Uterus (tissue), 2 donors: ENCODE measurements at regions not wholly inside any gene's neighbourhood (a gene's known extent, or its start where the extent isn't known, plus 50 kb on each side); places are given as distances from the start of the nearest gene placed in this dataset.

ENCODE experiments used
- CTCF ChIP-seq, 4 experiments: fragments of 200-600 bp in 2 of 4; fragments of 450-650 bp in 2 of 4; sonication (generic) in 2 of 4; IDR thresholded peaks; one replicate each; pipeline ENCODE4 v1.5.1; 2016 to 2019; ENCODE audit warnings: antibody characterized with exemption in 4 of 4, mild to moderate bottlenecking in 2 of 4, moderate library complexity in 1 of 4
- POLR2A ChIP-seq, 2 donors: fragments of 450-650 bp; IDR thresholded peaks; one replicate each; pipeline ENCODE4 v1.6.1; 2016; ENCODE audit warnings: antibody characterized with exemption in 2 of 2, mild to moderate bottlenecking in 1 of 2, moderate library complexity in 1 of 2

DNA sequence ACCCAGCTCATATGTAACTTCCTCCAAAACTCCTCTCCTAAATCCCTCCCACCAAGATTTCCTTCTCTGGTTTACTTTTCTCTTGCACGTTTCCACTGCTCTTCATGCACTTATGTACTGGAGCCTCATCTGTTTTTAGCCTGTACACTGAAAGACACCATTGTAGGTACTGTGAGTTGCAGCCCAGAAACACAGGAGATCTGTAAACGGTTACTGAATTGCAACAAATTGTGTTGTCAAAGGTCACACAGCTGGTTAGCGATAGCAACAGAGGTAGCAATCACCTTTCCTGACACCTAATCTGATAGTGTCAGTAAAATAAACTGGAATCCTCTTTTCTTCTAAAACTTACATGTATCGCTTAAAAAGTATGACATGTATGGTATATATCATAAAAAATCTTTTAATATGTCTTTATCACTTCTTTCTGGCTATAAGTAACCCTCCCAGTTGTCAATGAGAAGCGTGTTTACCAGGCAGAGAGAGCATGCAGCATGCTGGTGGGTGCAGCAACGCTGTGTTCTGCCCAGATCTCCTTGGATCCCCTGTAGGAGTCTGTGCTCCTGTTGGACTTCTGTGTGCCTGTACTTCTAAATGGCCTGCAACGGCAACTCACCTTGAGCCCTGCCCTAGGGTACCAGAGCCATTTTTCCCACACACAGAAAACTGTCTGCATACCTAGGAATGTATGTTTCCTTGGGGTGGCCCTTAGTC lies 121.5 kb upstream of the CPM start:
- TF ChIP-seq CTCF (IDR thresholded peaks at IDR 0.05) (no peak), POLR2A (IDR thresholded peaks at IDR 0.05) (no peak)
